Ammon's horn (tissue), 1 donor: ENCODE measurements at regions not wholly inside any gene's neighbourhood (a gene's known extent, or its start where the extent isn't known, plus 50 kb on each side); places are given as distances from the start of the nearest gene placed in this dataset.

ENCODE experiments used
- DNase-seq: peaks from one replicate; pipeline ENCODE4 v3.0.0-alpha.2; 2016; ENCODE audit warnings: low spot score

GRCh38 chr7:7118822-7119221, 63.5 kb upstream of the C1GALT1 start:
- DNase-seq = no peak

- no peak for DNase-seq
Observed at GRCh38 chr7:7119729-7120128, 62.6 kb upstream of the C1GALT1 start.

- no peak for DNase-seq
Observed at GRCh38 chr7:7122033-7122478, 60.3 kb upstream of the C1GALT1 start.

GRCh38 chr7:7122701-7123281, 59.6 kb upstream of the C1GALT1 start:
- no peak for DNase-seq

- DNase-seq = no peak
Observed at GRCh38 chr7:7125963-7126362, 56.4 kb upstream of the C1GALT1 start.

- DNase-seq = no peak
Observed at GRCh38 chr7:7127773-7128172, 54.6 kb upstream of the C1GALT1 start.

GRCh38 chr7:7129381-7129780, 53.0 kb upstream of the C1GALT1 start:
- no peak for DNase-seq

- DNase-seq = no peak
Observed at GRCh38 chr7:7131273-7131672, 51.1 kb upstream of the C1GALT1 start.
